Right atrium auricular region (tissue), 2 donors: ENCODE measurements at regions not wholly inside any gene's neighbourhood (a gene's known extent, or its start where the extent isn't known, plus 50 kb on each side); places are given as distances from the start of the nearest gene placed in this dataset.
A peak's percentile ranks its signal among the peaks of the same experiment; 100 is the strongest.

Source experiments
- DNase-seq: peaks from one replicate; pipeline ENCODE4 v3.0.0-alpha.2; 2019; ENCODE audit warnings: low spot score
- H3K27ac ChIP-seq, 2 donors: fragments of 200-600 bp; sonication (generic); 1 replicate in 1 of 2; 2 replicates in 1 of 2; pipeline ENCODE4 v1.5.1; 2016 to 2019
- H3K27me3 ChIP-seq, 2 donors: fragments of 200-600 bp; sonication (generic); one replicate each; pipeline versions ENCODE4 v1.5.1 to v1.6.0; 2017 to 2019
- H3K36me3 ChIP-seq: fragments of 200-600 bp; sonication (generic); one replicate; pipeline ENCODE4 v1.5.1; 2016
- H3K4me1 ChIP-seq, 2 donors: fragments of 200-600 bp; sonication (generic); one replicate each; pipeline versions ENCODE4 v1.5.1 to v1.6.0; 2017 to 2019
- H3K4me3 ChIP-seq, 2 donors: fragments of 200-600 bp; sonication (generic); 1 replicate in 1 of 2; 2 replicates in 1 of 2; pipeline ENCODE4 v1.5.1; 2017 to 2019; ENCODE audit warnings: mild to moderate bottlenecking in 1 of 2, moderate library complexity in 1 of 2
- H3K9me3 ChIP-seq, 2 donors: fragments of 200-600 bp; sonication (generic); one replicate each; pipeline ENCODE4 v1.5.1; 2019
- CTCF ChIP-seq, 2 donors: fragments of 200-600 bp; sonication (generic); IDR thresholded peaks; one replicate each; pipeline ENCODE4 v1.5.1; 2019; ENCODE audit warnings: antibody characterized with exemption in 2 of 2

- TF ChIP-seq CTCF (IDR thresholded peaks at IDR 0.05), result no peak
- no peaks in the 10 kb centered on the region for H3K36me3 ChIP-seq
- H3K4me3 ChIP-seq, result no peak overlapping the region
Measured at GRCh38 chr1:70518106-70518505, 107.0 kb downstream of the CTH start.

GRCh38 chr1:70528590-70529333 lies 117.7 kb downstream of the CTH start:
- H3K27ac ChIP-seq, result no peak overlapping the region
- no peaks in the 10 kb centered on the region for H3K4me1 ChIP-seq
- no peaks in the 10 kb centered on the region for H3K9me3 ChIP-seq
- peak in 1 of 2 donors; percentile 67 for TF ChIP-seq CTCF (IDR thresholded peaks at IDR 0.05)
- no peak for DNase-seq
- H3K27me3 ChIP-seq, result no peaks in the 10 kb centered on the region
- no peaks in the 10 kb centered on the region for H3K36me3 ChIP-seq
- no peak overlapping the region for H3K4me3 ChIP-seq

More at GRCh38 chr1:70518106-70518505, 107.0 kb downstream of the CTH start:
- no peaks in the 10 kb centered on the region for H3K4me1 ChIP-seq
- no peak overlapping the region for H3K27ac ChIP-seq
- DNase-seq, result no peak
- no peaks in the 10 kb centered on the region for H3K27me3 ChIP-seq
- no peaks in the 10 kb centered on the region for H3K9me3 ChIP-seq

GRCh38 chr1:70536708-70537366 lies 125.8 kb downstream of the CTH start:
- no peak for TF ChIP-seq CTCF (IDR thresholded peaks at IDR 0.05)
- Histone ChIP-seq H3K27me3 (no peaks in the 10 kb centered on the region), H3K4me1 (no peaks in the 10 kb centered on the region), H3K9me3 (no peaks in the 10 kb centered on the region), H3K4me3 (no peak overlapping the region), H3K36me3 (no peaks in the 10 kb centered on the region), H3K27ac (no peak overlapping the region)
- DNase-seq, result no peak

GRCh38 chr1:70537788-70538187 lies 126.7 kb downstream of the CTH start:
- Histone ChIP-seq H3K36me3 (no peaks in the 10 kb centered on the region), H3K27me3 (no peaks in the 10 kb centered on the region), H3K4me3 (no peak overlapping the region), H3K4me1 (no peaks in the 10 kb centered on the region), H3K9me3 (no peaks in the 10 kb centered on the region), H3K27ac (no peak overlapping the region)
- TF ChIP-seq CTCF (IDR thresholded peaks at IDR 0.05), result no peak
- no peak for DNase-seq

GRCh38 chr1:70542030-70542429 lies 131.0 kb downstream of the CTH start:
- Histone ChIP-seq H3K27ac (no peak overlapping the region), H3K4me3 (no peak overlapping the region), H3K27me3 (no peaks in the 10 kb centered on the region), H3K9me3 (no peaks in the 10 kb centered on the region), H3K36me3 (no peaks in the 10 kb centered on the region), H3K4me1 (no peaks in the 10 kb centered on the region)
- no peak for TF ChIP-seq CTCF (IDR thresholded peaks at IDR 0.05)
- DNase-seq, result no peak
